AG09319 (cell line): ENCODE measurements at regions not wholly inside any gene's neighbourhood (a gene's known extent, or its start where the extent isn't known, plus 50 kb on each side); places are given as distances from the start of the nearest gene placed in this dataset.
"Not testable (repeated sequence)": the region's sequence is repeated elsewhere in the genome, so short reads cannot be mapped to it uniquely, and the experiment has no call there.

ENCODE experiments used
- DNase-seq: peaks from one replicate; pipeline ENCODE4 v3.0.0-alpha.2; 2010; ENCODE audit warnings: low read depth; ENCODE audit errors: extremely low read depth
- TF ChIP-seq, protein P1 (sequence below): IDR thresholded peaks from 2 replicates; pipeline ENCODE4 v1.5.1; 2011; ENCODE audit warnings: low read depth, mild to moderate bottlenecking, inconsistent platforms, low read length, moderate library complexity

- TF ChIP-seq, protein P1, sequence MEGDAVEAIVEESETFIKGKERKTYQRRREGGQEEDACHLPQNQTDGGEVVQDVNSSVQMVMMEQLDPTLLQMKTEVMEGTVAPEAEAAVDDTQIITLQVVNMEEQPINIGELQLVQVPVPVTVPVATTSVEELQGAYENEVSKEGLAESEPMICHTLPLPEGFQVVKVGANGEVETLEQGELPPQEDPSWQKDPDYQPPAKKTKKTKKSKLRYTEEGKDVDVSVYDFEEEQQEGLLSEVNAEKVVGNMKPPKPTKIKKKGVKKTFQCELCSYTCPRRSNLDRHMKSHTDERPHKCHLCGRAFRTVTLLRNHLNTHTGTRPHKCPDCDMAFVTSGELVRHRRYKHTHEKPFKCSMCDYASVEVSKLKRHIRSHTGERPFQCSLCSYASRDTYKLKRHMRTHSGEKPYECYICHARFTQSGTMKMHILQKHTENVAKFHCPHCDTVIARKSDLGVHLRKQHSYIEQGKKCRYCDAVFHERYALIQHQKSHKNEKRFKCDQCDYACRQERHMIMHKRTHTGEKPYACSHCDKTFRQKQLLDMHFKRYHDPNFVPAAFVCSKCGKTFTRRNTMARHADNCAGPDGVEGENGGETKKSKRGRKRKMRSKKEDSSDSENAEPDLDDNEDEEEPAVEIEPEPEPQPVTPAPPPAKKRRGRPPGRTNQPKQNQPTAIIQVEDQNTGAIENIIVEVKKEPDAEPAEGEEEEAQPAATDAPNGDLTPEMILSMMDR: no peak
- DNase-seq: no peak
Observed at GRCh38 chr15:69669446-69669845, 216.8 kb downstream of the RPLP1 start.

DNA sequence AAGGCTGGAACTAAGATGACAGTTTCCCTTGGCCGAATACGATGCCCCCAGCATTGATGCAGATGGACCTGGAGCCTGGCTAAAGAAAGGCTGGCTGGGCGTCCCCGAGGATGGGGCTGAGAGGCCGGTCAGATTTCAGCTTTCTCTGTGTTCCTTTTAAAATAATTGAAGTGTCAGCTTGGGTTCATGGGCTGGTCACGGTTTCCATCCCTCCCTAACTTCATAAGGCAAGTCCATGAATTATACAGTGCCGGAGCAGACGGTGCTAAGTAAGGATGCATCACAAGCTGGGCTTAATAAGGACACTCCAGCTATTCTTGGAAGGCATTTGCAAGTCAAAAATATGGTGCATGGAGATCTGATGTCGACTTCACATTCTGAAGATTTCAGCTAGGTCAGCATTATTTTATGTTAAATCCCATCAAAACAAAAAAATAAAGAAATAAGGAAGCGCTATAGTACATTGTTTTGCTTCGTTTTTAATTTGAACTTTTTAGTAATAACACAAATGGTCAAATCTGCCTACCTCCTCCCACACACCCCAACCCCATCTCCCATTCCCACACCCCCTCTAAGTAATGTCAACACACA, 220.8 kb downstream of the RPLP1 start:
- no peak for DNase-seq

DNA sequence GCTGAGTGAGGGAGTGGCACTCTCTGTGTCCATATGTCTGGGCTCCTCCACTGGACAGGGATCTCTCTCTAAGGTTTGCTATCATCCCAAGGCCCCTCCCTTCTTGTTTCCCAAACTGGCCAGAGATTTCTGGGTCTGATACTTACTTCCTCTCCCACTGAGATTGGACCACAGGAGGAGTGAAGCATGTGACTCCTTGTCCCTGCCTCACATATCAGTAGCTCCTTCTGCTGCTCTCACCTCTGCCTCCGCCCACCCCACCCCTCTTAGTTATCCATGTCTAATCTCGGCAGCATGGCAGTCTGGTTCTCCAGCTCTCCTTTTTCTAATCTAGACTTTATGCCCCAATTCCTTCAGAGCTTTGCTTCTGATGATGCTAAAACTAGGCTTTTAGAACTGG, 223.1 kb downstream of the RPLP1 start:
- TF ChIP-seq, protein P1: no peak
- no peak for DNase-seq

More for the DNA sequence above, 220.8 kb downstream of the RPLP1 start:
- TF ChIP-seq, protein P1: no peak

DNA sequence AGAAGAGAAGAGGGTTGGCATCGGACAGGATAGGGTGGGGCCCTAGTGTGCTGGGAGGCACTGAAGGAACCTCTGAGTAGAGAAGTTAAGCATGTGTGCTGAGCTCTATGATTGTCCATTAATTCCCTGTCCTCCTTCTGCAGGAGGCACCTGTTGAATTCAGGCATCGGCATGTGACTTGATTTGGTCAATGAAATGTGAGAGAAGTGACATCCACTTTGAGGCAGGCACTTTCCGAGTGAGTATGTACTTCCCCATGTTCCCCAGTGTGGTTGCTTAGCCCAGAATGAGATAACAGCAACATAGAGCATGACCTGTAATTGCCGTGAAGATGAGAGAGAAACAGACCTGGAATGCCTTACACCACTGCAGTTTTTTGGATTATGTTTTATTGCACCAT, 224.8 kb downstream of the RPLP1 start:
- TF ChIP-seq, protein P1: no peak
- DNase-seq: no peak

DNA sequence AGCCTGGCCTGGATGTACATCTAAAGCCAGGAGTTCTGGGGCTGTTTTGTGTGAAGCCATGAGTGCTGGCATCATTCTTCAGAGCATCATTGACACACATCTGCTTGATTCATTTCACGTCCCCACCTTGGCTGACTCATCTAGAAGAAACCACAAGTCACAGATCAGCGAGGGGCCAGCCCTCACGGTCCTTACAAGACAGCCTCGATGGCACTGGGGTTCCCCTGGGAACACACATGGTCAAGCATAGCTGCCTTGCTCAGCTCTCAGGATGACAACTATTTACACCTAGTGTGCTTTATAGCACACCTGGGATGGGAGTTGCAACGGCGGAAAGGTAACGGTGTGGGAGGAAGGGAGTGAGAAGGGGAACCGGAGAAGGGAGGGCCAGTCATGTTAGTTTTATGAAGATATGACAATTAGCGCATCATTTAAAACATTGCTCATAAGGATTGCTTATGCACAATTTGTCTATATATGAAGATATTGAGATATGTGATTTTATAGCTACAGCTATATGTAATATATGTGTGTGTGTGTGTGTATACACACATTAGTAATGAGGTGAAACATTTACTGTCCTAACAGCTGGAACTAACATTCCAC, 227.1 kb downstream of the RPLP1 start:
- no peak for DNase-seq
- TF ChIP-seq, protein P1: no peak

GRCh38 chr15:69684823-69685222, 232.2 kb downstream of the RPLP1 start:
- DNase-seq: not testable (repeated sequence)

GRCh38 chr15:69685512-69686452, 233.2 kb downstream of the RPLP1 start:
- TF ChIP-seq, protein P1: no peak
- DNase-seq: no peak
